HS-27A (cell line): ENCODE measurements at regions not wholly inside any gene's neighbourhood (a gene's known extent, or its start where the extent isn't known, plus 50 kb on each side); places are given as distances from the start of the nearest gene placed in this dataset.

ENCODE experiments used
- DNase-seq: peaks from one replicate; pipeline ENCODE4 v3.0.0-alpha.2; 2012; ENCODE audit warnings: low read depth, missing footprints

- DNase-seq: no peak
Measured at GRCh38 chr20:7505835-7506221, 434.4 kb downstream of the HAO1 start.

- no peak for DNase-seq
Measured at GRCh38 chr20:7516621-7517111, 423.6 kb downstream of the HAO1 start.

GRCh38 chr20:7520361-7520760, 419.9 kb downstream of the HAO1 start:
- DNase-seq: no peak

- no peak for DNase-seq
Measured at GRCh38 chr20:7523288-7523687, 417.0 kb downstream of the HAO1 start.

- no peak for DNase-seq
Measured at GRCh38 chr20:7540018-7540417, 400.2 kb downstream of the HAO1 start.

- DNase-seq: no peak
Measured at GRCh38 chr20:7540923-7541322, 399.3 kb downstream of the HAO1 start.

- no peak for DNase-seq
Measured at GRCh38 chr20:7571101-7571500, 369.2 kb downstream of the HAO1 start.

- DNase-seq: no peak
Measured at GRCh38 chr20:7571521-7572055, 368.7 kb downstream of the HAO1 start.

- no peak for DNase-seq
Measured at GRCh38 chr20:7579888-7580287, 360.4 kb downstream of the HAO1 start.

GRCh38 chr20:7585126-7585679, 355.1 kb downstream of the HAO1 start:
- DNase-seq: no peak

GRCh38 chr20:7586481-7586880, 353.8 kb downstream of the HAO1 start:
- no peak for DNase-seq

GRCh38 chr20:7589164-7589563, 351.1 kb downstream of the HAO1 start:
- DNase-seq: no peak

- DNase-seq: no peak
Measured at GRCh38 chr20:7596541-7596940, 343.7 kb downstream of the HAO1 start.

GRCh38 chr20:7601431-7601830, 338.8 kb downstream of the HAO1 start:
- no peak for DNase-seq

GRCh38 chr20:7606941-7607340, 333.3 kb downstream of the HAO1 start:
- no peak for DNase-seq

- DNase-seq: no peak
Measured at GRCh38 chr20:7608250-7608649, 332.0 kb downstream of the HAO1 start.

- DNase-seq: no peak
Measured at GRCh38 chr20:7609251-7609650, 331.0 kb downstream of the HAO1 start.

GRCh38 chr20:7610681-7611080, 329.6 kb downstream of the HAO1 start:
- no peak for DNase-seq

- DNase-seq: no peak
Measured at GRCh38 chr20:7617797-7618196, 322.5 kb downstream of the HAO1 start.

GRCh38 chr20:7622399-7622961, 317.8 kb downstream of the HAO1 start:
- no peak for DNase-seq

GRCh38 chr20:7624886-7625285, 315.4 kb downstream of the HAO1 start:
- no peak for DNase-seq

- peak; percentile 56 for DNase-seq
Measured at GRCh38 chr20:7627734-7628663, 312.3 kb downstream of the HAO1 start.

- no peak for DNase-seq
Measured at GRCh38 chr20:7629880-7630279, 310.4 kb downstream of the HAO1 start.
